ENCODE measurements at regions not wholly inside any gene's neighbourhood (a gene's known extent, or its start where the extent isn't known, plus 50 kb on each side); places are given as distances from the start of the nearest gene placed in this dataset.

- TF ChIP-seq, protein P1, sequence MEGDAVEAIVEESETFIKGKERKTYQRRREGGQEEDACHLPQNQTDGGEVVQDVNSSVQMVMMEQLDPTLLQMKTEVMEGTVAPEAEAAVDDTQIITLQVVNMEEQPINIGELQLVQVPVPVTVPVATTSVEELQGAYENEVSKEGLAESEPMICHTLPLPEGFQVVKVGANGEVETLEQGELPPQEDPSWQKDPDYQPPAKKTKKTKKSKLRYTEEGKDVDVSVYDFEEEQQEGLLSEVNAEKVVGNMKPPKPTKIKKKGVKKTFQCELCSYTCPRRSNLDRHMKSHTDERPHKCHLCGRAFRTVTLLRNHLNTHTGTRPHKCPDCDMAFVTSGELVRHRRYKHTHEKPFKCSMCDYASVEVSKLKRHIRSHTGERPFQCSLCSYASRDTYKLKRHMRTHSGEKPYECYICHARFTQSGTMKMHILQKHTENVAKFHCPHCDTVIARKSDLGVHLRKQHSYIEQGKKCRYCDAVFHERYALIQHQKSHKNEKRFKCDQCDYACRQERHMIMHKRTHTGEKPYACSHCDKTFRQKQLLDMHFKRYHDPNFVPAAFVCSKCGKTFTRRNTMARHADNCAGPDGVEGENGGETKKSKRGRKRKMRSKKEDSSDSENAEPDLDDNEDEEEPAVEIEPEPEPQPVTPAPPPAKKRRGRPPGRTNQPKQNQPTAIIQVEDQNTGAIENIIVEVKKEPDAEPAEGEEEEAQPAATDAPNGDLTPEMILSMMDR (conservative IDR thresholded peaks at IDR 0.05) = no peak
- TF ChIP-seq ZFX (IDR thresholded peaks at IDR 0.05) = no peak
These were observed 106.4 kb upstream of the GBE1 start for GRCh38 chr3:81867875-81868274.
